ENCODE measurements at regions not wholly inside any gene's neighbourhood (a gene's known extent, or its start where the extent isn't known, plus 50 kb on each side); places are given as distances from the start of the nearest gene placed in this dataset.

GRCh38 chr14:84458881-84459280 is 1071.1 kb upstream of the FLRT2 start:
- no peaks in the 10 kb centered on the region for H3K36me3 ChIP-seq (ENCODE audit: insufficient read depth, low read length)
- TF ChIP-seq TAF1 (IDR thresholded peaks at IDR 0.05; ENCODE audit: low read depth) (no peak), POLR2AphosphoS5 (IDR thresholded peaks at IDR 0.05) (no peak), CTCF (IDR thresholded peaks at IDR 0.05; ENCODE audit: poor library complexity, severe bottlenecking) (no peak), REST (IDR thresholded peaks at IDR 0.05; ENCODE audit: borderline replicate concordance) (no peak), MXI1 (conservative IDR thresholded peaks at IDR 0.05; ENCODE audit: poor library complexity, severe bottlenecking) (no peak), SMC3 (conservative IDR thresholded peaks at IDR 0.05; ENCODE audit: poor library complexity) (no peak), EP300 (conservative IDR thresholded peaks at IDR 0.05; ENCODE audit: poor library complexity, severe bottlenecking) (no peak), RAD21 (conservative IDR thresholded peaks at IDR 0.05) (no peak), EZH2 (IDR thresholded peaks at IDR 0.05; ENCODE audit: borderline replicate concordance, insufficient read depth, low read length, poor library complexity, severe bottlenecking) (no peak)
- H3F3A ChIP-seq (ENCODE audit: insufficient read depth, low read length, poor library complexity, severe bottlenecking): no peaks in the 10 kb centered on the region
- no peak overlapping the region for H3K4me3 ChIP-seq (ENCODE audit: low read length)
- H3K4me2 ChIP-seq (ENCODE audit: low read length): no peak overlapping the region
- no peak overlapping the region for H2AFZ ChIP-seq (ENCODE audit: low read depth, low read length)
- no peaks in the 10 kb centered on the region for H3K79me2 ChIP-seq (replicated peaks; ENCODE audit: insufficient read depth, low read length)
- H3K9ac ChIP-seq (ENCODE audit: low read length): no peak overlapping the region
- H3K27ac ChIP-seq (ENCODE audit: low read length): no peak overlapping the region
- no peaks in the 10 kb centered on the region for H3K9me2 ChIP-seq (ENCODE audit: insufficient read depth, low read length)
- H3K27me3 ChIP-seq (ENCODE audit: insufficient read depth, low read depth, low read length): no peaks in the 10 kb centered on the region
- H3K9me3 ChIP-seq (ENCODE audit: low read length): no peaks in the 10 kb centered on the region
- H4K20me1 ChIP-seq (ENCODE audit: insufficient read depth): no peaks in the 10 kb centered on the region

GRCh38 chr14:84465880-84466279 is 1064.1 kb upstream of the FLRT2 start:
- no peak overlapping the region for H2AFZ ChIP-seq (ENCODE audit: low read depth, low read length)
- no peaks in the 10 kb centered on the region for H3K27me3 ChIP-seq (ENCODE audit: insufficient read depth, low read depth, low read length)
- H3K36me3 ChIP-seq (ENCODE audit: insufficient read depth, low read length): no peaks in the 10 kb centered on the region
- H3K4me2 ChIP-seq (ENCODE audit: low read length): no peak overlapping the region
- no peaks in the 10 kb centered on the region for H3K79me2 ChIP-seq (replicated peaks; ENCODE audit: insufficient read depth, low read length)
- no peaks in the 10 kb centered on the region for H3F3A ChIP-seq (ENCODE audit: insufficient read depth, low read length, poor library complexity, severe bottlenecking)
- H3K9me3 ChIP-seq (ENCODE audit: low read length): no peaks in the 10 kb centered on the region
- no peak overlapping the region for H3K27ac ChIP-seq (ENCODE audit: low read length)
- H3K9ac ChIP-seq (ENCODE audit: low read length): no peak overlapping the region
- no peaks in the 10 kb centered on the region for H4K20me1 ChIP-seq (ENCODE audit: insufficient read depth)
- H3K4me3 ChIP-seq (ENCODE audit: low read length): no peak overlapping the region
- TF ChIP-seq SMC3 (conservative IDR thresholded peaks at IDR 0.05; ENCODE audit: poor library complexity): no peak
- TF ChIP-seq RAD21 (conservative IDR thresholded peaks at IDR 0.05): no peak
- no peak for TF ChIP-seq REST (IDR thresholded peaks at IDR 0.05; ENCODE audit: borderline replicate concordance)
- no peak for TF ChIP-seq TAF1 (IDR thresholded peaks at IDR 0.05; ENCODE audit: low read depth)
- no peak for TF ChIP-seq POLR2AphosphoS5 (IDR thresholded peaks at IDR 0.05)
- no peak for TF ChIP-seq EP300 (conservative IDR thresholded peaks at IDR 0.05; ENCODE audit: poor library complexity, severe bottlenecking)
- TF ChIP-seq CTCF (IDR thresholded peaks at IDR 0.05; ENCODE audit: poor library complexity, severe bottlenecking): no peak
- no peak for TF ChIP-seq EZH2 (IDR thresholded peaks at IDR 0.05; ENCODE audit: borderline replicate concordance, insufficient read depth, low read length, poor library complexity, severe bottlenecking)
- no peak for TF ChIP-seq MXI1 (conservative IDR thresholded peaks at IDR 0.05; ENCODE audit: poor library complexity, severe bottlenecking)
- no peaks in the 10 kb centered on the region for H3K9me2 ChIP-seq (ENCODE audit: insufficient read depth, low read length)
